Neural cell (in vitro differentiated cells): ENCODE measurements at regions not wholly inside any gene's neighbourhood (a gene's known extent, or its start where the extent isn't known, plus 50 kb on each side); places are given as distances from the start of the nearest gene placed in this dataset.

Experiments used
- H2AFZ ChIP-seq: fragments of 200-600, 300-800 bp; sonication (generic), shearing (Covaris generic); 2 replicates; pipeline ENCODE4 v1.6.0; 2014; ENCODE audit warnings: low read depth, mild to moderate bottlenecking, antibody characterized with exemption, low read length, moderate library complexity
- H3F3A ChIP-seq: fragments of 200-600 bp; shearing (Covaris generic); 2 replicates; pipeline ENCODE4 v1.6.1; 2016; ENCODE audit warnings: mild to moderate bottlenecking, moderate library complexity, mixed read lengths, antibody characterized with exemption, low read length; ENCODE audit not compliant: insufficient read depth, poor library complexity, severe bottlenecking
- H3K27ac ChIP-seq: fragments of 200-600, 300-800 bp; sonication (generic), shearing (Covaris generic); 2 replicates; pipeline ENCODE4 v1.5.1; 2014; ENCODE audit warnings: mild to moderate bottlenecking, low read length, moderate library complexity
- H3K27me3 ChIP-seq: fragments of 300-800, 200-600 bp; sonication (generic), shearing (Covaris generic); 2 replicates; pipeline ENCODE4 v1.6.0; 2014; ENCODE audit warnings: mild to moderate bottlenecking, low read depth, low read length, moderate library complexity; ENCODE audit not compliant: insufficient read depth
- H3K36me3 ChIP-seq: fragments of 300-800, 200-600 bp; sonication (generic), shearing (Covaris generic); 2 replicates; pipeline ENCODE4 v1.5.1; 2014; ENCODE audit warnings: mild to moderate bottlenecking, antibody characterized with exemption, low read length, moderate library complexity; ENCODE audit not compliant: insufficient read depth
- H3K4me2 ChIP-seq: fragments of 300-800, 200-600 bp; sonication (generic), shearing (Covaris generic); 2 replicates; pipeline ENCODE4 v1.6.0; 2014; ENCODE audit warnings: mild to moderate bottlenecking, low read length
- H3K4me3 ChIP-seq: fragments of 300-800, 200-600 bp; sonication (generic), shearing (Covaris generic); 2 replicates; pipeline ENCODE4 v1.5.1; 2014; ENCODE audit warnings: mild to moderate bottlenecking, low read length, moderate library complexity
- H3K79me2 ChIP-seq: fragments of 200-600 bp; shearing (Covaris generic); replicated peaks from 2 replicates; pipeline ENCODE4 v1.6.0; 2014; ENCODE audit warnings: mild to moderate bottlenecking, low read length, moderate library complexity; ENCODE audit not compliant: insufficient read depth
- H3K9ac ChIP-seq: fragments of 300-800, 200-600 bp; sonication (generic), shearing (Covaris generic); 2 replicates; pipeline ENCODE4 v1.6.1; 2016; ENCODE audit warnings: mild to moderate bottlenecking, low read length, mixed read lengths
- H3K9me2 ChIP-seq: fragments of 200-600 bp; shearing (Covaris generic); 2 replicates; pipeline ENCODE4 v1.6.1; 2016; ENCODE audit warnings: mild to moderate bottlenecking, low read length, mixed read lengths; ENCODE audit not compliant: insufficient read depth
- H3K9me3 ChIP-seq: fragments of 200-600, 300-800 bp; sonication (generic), shearing (Covaris generic); 2 replicates; pipeline ENCODE4 v1.6.1; 2016; ENCODE audit warnings: mild to moderate bottlenecking, mixed run types, low read length, moderate library complexity, mixed read lengths
- H4K20me1 ChIP-seq: fragments of 200-600 bp; shearing (Covaris generic); 2 replicates; pipeline ENCODE4 v1.6.1; 2016; ENCODE audit warnings: mild to moderate bottlenecking, mixed run types; ENCODE audit not compliant: insufficient read depth
- CTCF ChIP-seq: fragments of 450-650 bp; IDR thresholded peaks from 2 replicates; pipeline ENCODE4 v1.5.1; 2014; ENCODE audit warnings: antibody characterized with exemption, mild to moderate bottlenecking, moderate library complexity; ENCODE audit not compliant: poor library complexity, severe bottlenecking
- EP300 ChIP-seq: fragments of 450-650 bp; conservative IDR thresholded peaks from 2 replicates; pipeline ENCODE4 v1.6.1; 2014; ENCODE audit warnings: antibody characterized with exemption, mild to moderate bottlenecking, moderate library complexity; ENCODE audit not compliant: poor library complexity, severe bottlenecking
- EZH2 ChIP-seq: fragments of 200-600, 300-800 bp; shearing (Covaris generic), sonication (generic); IDR thresholded peaks from 2 replicates; pipeline ENCODE4 v1.6.1; 2014; ENCODE audit warnings: antibody characterized with exemption, low read length, borderline replicate concordance, mild to moderate bottlenecking; ENCODE audit not compliant: insufficient read depth, poor library complexity, severe bottlenecking
- MXI1 ChIP-seq: fragments of 450-650 bp; conservative IDR thresholded peaks from 2 replicates; pipeline ENCODE4 v1.6.1; 2014; ENCODE audit warnings: antibody characterized with exemption, mild to moderate bottlenecking; ENCODE audit not compliant: poor library complexity, severe bottlenecking
- POLR2AphosphoS5 ChIP-seq: IDR thresholded peaks from 2 replicates; pipeline ENCODE4 v1.6.1; 2012
- RAD21 ChIP-seq: fragments of 450-650 bp; conservative IDR thresholded peaks from 2 replicates; pipeline ENCODE4 v1.6.1; 2014; ENCODE audit warnings: antibody characterized with exemption, mild to moderate bottlenecking, moderate library complexity
- REST ChIP-seq: IDR thresholded peaks from 2 replicates; pipeline ENCODE4 v1.6.1; 2012; ENCODE audit warnings: borderline replicate concordance
- SMC3 ChIP-seq: fragments of 450-650 bp; conservative IDR thresholded peaks from 2 replicates; pipeline ENCODE4 v1.6.1; 2014; ENCODE audit warnings: antibody characterized with exemption, mild to moderate bottlenecking, moderate library complexity; ENCODE audit not compliant: poor library complexity
- TAF1 ChIP-seq: IDR thresholded peaks from 2 replicates; pipeline ENCODE4 v1.6.1; 2012; ENCODE audit warnings: low read depth

- H3F3A ChIP-seq, result no peaks in the 10 kb centered on the region
- H3K4me3 ChIP-seq, result no peak overlapping the region
- H2AFZ ChIP-seq, result no peak overlapping the region
- no peak for TF ChIP-seq MXI1
- TF ChIP-seq REST, result no peak
- no peak for TF ChIP-seq POLR2AphosphoS5
- TF ChIP-seq SMC3, result no peak
- TF ChIP-seq CTCF, result no peak
- TF ChIP-seq RAD21, result no peak
- no peak for TF ChIP-seq TAF1
- TF ChIP-seq EZH2, result no peak
- no peak for TF ChIP-seq EP300
- no peaks in the 10 kb centered on the region for H4K20me1 ChIP-seq
- H3K9me2 ChIP-seq, result no peaks in the 10 kb centered on the region
- H3K4me2 ChIP-seq, result no peak overlapping the region
- no peak overlapping the region for H3K27ac ChIP-seq
- H3K27me3 ChIP-seq, result peaks cover 53% of the 10 kb centered on the region
- no peaks in the 10 kb centered on the region for H3K9me3 ChIP-seq
- no peaks in the 10 kb centered on the region for H3K36me3 ChIP-seq
- H3K9ac ChIP-seq, result no peak overlapping the region
- no peaks in the 10 kb centered on the region for H3K79me2 ChIP-seq
Measured at GRCh38 chr11:26931248-26931631, 62.7 kb upstream of the FIBIN start.

- H3K9me2 ChIP-seq, result no peaks in the 10 kb centered on the region
- peaks cover 53% of the 10 kb centered on the region for H3K27me3 ChIP-seq
- H2AFZ ChIP-seq, result no peak overlapping the region
- H4K20me1 ChIP-seq, result no peaks in the 10 kb centered on the region
- no peaks in the 10 kb centered on the region for H3K36me3 ChIP-seq
- no peaks in the 10 kb centered on the region for H3K9me3 ChIP-seq
- H3F3A ChIP-seq, result no peaks in the 10 kb centered on the region
- H3K4me2 ChIP-seq, result no peak overlapping the region
- TF ChIP-seq MXI1 (no peak), POLR2AphosphoS5 (no peak), EZH2 (no peak), EP300 (no peak)
- no peak overlapping the region for H3K9ac ChIP-seq
- no peak overlapping the region for H3K27ac ChIP-seq
- H3K4me3 ChIP-seq, result no peak overlapping the region
- H3K79me2 ChIP-seq, result no peaks in the 10 kb centered on the region
Measured at GRCh38 chr11:26931881-26932280, 62.0 kb upstream of the FIBIN start.

GRCh38 chr11:26936109-26936508, 57.8 kb upstream of the FIBIN start:
- Histone ChIP-seq H3K4me2 (no peak overlapping the region), H3K27me3 (peaks cover 40% of the 10 kb centered on the region)
- no peak for TF ChIP-seq SMC3
- no peak for TF ChIP-seq MXI1
- TF ChIP-seq REST, result no peak
- TF ChIP-seq RAD21, result no peak
- no peak for TF ChIP-seq CTCF
- no peak for TF ChIP-seq EP300
- TF ChIP-seq EZH2, result no peak
- no peak for TF ChIP-seq POLR2AphosphoS5
- TF ChIP-seq TAF1, result no peak

More at GRCh38 chr11:26936109-26936508, 57.8 kb upstream of the FIBIN start:
- H3K9ac ChIP-seq, result no peak overlapping the region
- H2AFZ ChIP-seq, result no peak overlapping the region
- no peaks in the 10 kb centered on the region for H3K9me2 ChIP-seq
- H3K9me3 ChIP-seq, result no peaks in the 10 kb centered on the region
- H3K27ac ChIP-seq, result no peak overlapping the region
- no peaks in the 10 kb centered on the region for H3K36me3 ChIP-seq
- H3F3A ChIP-seq, result no peaks in the 10 kb centered on the region
- H4K20me1 ChIP-seq, result no peaks in the 10 kb centered on the region
- H3K4me3 ChIP-seq, result no peak overlapping the region
- H3K79me2 ChIP-seq, result no peaks in the 10 kb centered on the region
